Lung microvascular endothelial cell (primary cell): ENCODE measurements at regions not wholly inside any gene's neighbourhood (a gene's known extent, or its start where the extent isn't known, plus 50 kb on each side); places are given as distances from the start of the nearest gene placed in this dataset.
"Not testable (repeated sequence)": the region's sequence is repeated elsewhere in the genome, so short reads cannot be mapped to it uniquely, and the experiment has no call there.

Experiments
- DNase-seq, 2 donors: peaks; one replicate each; pipeline versions ENCODE4 v3.0.0 to v3.0.0-alpha.2; 2010; ENCODE audit warnings: low read depth in 2 of 2

DNA sequence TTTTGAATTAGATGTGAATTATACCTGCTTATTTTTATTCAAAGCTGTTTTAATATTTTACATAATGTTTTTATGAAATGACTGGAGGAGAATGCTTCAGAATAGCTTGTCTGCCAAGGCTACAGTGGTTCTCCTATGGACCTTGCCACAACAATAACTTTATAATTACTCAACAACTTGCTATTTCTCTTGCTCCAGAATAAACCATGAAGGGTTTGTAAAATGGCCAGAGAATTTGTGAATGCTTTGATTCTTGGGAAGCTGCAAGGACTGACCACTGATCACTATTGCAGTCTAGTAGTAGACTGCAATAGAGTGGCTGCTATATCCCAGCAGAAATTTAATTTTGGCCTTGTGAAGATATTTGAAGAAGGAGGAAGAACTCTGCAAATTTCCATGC is 199.7 kb downstream of the FAT3 start:
- no peak for DNase-seq

DNA sequence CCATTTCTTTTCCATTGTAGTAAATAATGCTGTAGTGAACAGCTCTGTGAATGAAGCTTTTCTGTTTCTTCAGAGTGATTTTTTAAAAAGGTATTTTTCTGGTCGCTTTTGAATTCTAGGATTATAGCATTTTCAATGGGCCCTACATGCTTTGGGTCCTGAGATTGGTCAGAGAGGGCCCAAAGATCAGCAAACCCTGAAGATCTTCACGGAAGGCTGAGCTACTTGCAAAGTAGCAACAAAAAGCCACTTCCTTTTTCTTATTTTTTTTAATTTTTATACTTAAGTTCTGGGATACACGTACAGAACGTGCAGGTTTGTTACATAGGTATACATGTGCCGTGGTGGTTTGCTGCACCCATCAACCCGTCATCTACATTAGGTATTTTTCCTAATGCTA is 200.5 kb downstream of the FAT3 start:
- DNase-seq, result no peak

DNA sequence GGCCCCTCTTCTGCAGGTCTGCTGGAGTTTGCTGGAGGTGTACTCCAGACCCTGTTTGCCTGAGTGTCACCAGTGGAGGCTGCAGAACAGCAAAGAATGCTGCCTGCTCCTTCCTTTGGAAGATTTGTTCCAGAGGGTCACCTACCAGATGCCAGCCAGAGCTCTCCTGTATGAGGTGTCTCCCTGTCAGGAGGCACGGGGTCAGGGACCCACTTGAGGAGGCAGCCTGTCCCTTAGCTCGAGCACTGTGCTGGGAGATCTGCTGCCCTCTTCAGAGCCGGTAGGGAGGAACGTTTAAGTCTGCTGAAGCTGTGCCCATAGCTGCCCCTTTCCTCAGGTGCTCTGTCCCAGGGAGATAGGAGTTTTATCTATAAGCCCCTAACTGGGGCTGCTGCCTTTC is 207.9 kb downstream of the FAT3 start:
- DNase-seq, result no peak

GRCh38 chr11:92436034-92436920 is 211.7 kb downstream of the FAT3 start:
- no peak for DNase-seq

DNA sequence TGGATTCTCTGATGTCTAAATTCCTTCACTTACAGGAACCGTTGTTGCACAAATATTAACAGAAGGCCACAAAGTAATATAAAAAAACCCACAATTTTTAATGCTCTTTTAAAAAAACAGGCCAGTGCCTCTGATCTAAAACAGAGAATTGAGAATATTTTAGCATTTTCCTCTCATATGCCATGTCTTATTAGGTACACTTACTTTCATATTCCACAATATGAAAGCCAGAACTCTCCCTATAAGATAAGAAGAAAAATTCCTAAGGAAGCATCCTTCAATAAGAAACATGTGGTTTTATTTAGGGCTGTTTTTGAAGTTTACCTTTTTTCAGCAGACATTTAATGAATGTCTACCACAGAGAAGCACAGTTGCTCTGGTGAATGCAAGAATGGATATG is 214.5 kb downstream of the FAT3 start:
- no peak for DNase-seq

DNA sequence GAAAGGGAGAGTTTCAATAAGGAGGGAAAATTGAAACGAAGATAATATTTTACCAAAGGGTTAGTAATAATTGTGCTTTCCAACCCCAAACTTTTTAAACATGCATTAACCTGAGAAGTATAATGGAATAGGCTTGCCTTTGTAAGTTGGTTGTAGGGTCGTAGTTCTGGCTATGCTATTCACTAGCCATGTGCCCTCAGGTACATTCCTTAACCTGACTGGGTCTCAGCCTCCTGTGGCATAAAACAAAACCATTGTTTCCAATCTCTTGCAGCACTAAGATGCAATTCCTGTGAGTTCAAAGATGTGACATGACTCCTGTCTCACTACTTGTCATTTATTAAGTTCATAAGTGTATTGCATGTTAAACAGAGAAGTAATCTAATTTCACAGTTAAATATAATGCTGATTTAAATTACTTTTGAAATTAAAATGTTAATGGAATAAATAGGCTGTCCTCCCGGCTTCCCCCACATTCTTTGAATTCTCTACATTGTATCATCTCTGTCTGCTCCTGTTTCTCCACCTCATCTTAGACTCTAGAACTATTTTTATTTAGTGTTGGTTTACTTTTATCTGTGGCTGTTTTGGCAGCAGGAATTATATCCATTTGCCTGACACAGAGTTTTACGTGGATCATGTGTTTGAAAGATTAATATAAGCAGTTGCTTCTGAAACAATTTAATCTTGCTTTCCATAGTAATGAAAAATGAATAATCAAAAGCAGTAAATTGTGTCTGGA is 216.3 kb downstream of the FAT3 start:
- DNase-seq, result no peak

DNA sequence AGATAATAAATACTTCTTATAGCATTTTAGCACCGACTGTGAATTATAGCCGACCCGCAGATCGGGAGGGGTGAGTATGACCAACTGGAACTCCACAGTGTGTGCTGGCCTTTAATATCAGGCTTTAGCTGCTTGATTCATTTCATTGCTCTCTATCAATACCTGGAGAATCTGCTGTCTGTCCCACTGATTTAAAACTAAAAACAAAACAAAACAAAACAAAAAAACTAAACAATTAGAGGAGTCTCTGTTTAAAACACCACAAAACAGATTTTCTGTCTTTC is 216.8 kb downstream of the FAT3 start:
- no peak for DNase-seq

DNA sequence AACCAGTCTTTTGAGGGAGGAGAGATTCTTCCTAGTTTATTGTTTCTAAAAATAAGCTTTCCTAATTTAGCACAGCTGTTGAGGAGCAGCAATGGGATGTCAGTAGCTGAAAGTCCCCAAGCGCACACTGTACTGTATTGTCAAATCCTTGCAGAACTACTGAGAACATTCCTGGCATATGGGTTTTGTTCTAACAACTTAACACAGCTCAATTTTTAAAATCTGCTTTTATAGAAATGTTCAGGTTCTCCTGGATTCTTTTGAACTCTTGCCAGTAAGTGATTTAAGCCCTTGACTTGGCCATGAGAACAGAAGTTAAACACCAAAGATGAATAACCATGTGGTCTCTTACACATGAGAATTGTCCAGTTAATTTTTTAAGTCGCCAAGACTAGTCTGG is 218.6 kb downstream of the FAT3 start:
- DNase-seq, result no peak

DNA sequence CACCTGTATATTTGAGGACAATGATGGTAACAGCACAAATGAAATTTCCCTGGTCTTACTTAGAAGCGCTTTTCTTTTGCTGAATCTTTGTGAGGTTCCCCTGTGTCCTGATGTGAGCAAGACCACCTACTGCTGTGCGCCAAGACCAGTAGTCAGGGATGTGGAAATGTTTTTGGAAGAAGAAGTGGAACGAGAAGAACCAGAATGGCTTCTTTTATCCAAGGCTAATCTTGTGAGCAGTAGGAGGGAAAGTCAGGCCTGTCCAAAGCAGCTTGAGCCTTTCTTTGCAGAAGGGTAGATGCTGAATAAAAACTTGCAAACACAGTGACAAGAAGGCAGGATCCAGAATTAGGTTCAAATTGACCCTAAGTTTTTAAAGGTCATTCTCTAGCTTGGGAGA is 223.0 kb downstream of the FAT3 start:
- no peak for DNase-seq

GRCh38 chr11:92449222-92449621 is 224.6 kb downstream of the FAT3 start:
- no peak for DNase-seq

DNA sequence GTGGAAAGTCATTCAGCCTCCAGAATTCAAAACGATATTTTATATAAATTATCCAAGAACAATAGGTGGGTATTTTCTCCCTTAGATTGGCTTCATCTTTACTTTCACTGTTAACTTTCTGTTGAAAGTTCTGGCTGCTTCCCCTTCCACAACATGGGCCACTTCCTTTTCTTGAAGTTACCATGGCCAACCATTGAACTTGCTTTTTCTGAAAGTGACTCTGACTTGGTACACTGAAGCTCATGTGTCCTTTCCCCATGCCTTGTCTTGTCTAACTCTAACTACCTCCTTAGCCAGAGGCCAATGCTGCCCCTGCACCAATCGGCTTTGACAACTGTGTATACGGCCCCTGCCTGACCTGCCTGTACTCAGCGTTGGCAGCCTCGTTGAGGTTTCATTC is 225.2 kb downstream of the FAT3 start:
- no peak for DNase-seq

GRCh38 chr11:92451063-92451462 is 226.4 kb downstream of the FAT3 start:
- DNase-seq, result no peak

DNA sequence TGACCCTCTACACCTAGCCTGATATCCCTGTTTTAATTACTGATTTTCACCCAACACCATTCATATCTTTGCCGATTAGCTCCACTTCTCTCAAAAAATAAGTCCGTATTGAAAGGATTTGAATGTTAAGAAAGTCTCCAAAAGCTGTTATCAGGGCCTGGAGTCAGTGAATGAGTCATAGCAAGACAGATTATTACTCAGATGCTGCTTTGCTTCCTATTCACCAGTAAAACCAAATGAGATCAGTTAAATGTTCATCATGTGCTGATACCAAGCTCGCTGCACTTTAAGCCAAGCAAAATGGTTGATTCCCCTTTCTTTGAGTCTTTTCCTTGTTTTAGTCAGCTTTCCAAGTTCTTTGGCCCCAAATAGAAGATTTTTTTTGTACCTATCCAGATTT is 228.4 kb downstream of the FAT3 start:
- no peak for DNase-seq

GRCh38 chr11:92455210-92455790 is 230.7 kb downstream of the FAT3 start:
- no peak for DNase-seq

GRCh38 chr11:92457250-92457649 is 232.6 kb downstream of the FAT3 start:
- DNase-seq, result no peak

DNA sequence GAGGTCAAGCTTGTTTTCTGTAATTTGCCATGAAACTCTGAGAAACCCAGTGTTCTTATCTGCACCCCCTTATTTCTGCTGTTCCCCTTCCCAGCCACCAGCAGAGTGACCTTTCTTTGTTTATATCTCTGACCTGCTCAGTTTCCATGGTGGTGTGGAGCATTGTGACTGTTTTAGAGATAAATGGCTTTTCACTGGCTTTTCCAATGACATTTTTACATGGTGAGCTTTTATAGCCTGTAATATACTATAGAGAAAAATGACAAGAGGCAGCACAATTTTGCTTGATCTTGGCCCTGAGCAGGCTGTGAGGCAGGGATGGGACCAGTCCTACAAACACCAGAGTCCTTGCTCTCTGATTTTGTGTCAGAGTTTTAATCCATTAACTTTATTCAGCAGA is 233.9 kb downstream of the FAT3 start:
- no peak for DNase-seq

DNA sequence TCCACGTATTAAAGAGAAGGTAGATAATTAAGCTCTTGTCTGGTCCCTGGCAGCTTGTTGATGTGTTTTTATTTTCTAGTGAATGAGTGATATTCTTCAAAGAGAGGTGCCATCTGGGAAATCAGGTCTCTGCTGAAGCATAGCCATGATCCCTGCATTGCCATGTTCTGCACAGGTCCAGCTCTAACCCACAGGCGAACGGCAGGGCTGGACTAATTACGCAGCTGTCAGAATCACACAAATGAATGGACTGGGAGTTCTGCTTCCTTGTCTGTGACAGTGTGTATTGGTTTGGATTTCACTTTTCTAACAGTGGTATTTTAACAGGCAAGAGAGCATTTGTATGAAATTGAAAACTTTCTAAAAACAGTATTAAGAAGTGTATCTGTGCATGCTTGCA is 235.6 kb downstream of the FAT3 start:
- DNase-seq, result no peak

DNA sequence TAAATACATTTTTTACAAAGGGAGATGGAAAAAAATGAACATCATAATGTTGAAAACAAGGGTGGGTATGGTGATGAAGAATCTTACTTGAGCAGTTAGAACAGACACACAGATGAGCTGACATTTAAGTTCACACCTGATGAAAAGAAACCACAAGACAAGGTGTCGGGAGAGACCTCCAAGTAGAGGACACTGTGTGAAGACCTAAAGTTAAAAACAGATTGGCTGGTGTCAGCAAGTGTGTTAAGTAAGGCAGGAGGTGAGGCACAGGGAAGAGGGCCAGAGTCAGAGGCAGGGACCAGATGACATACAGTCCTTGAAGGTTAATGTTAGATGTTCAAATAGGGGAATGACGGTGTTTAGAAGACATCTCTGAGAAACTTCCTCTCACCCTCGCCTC is 236.8 kb downstream of the FAT3 start:
- DNase-seq, result no peak

- DNase-seq, result no peak
Observed at GRCh38 chr11:92462821-92463220, 238.2 kb downstream of the FAT3 start.

- DNase-seq, result no peak
Observed at GRCh38 chr11:92464822-92465221, 240.2 kb downstream of the FAT3 start.

DNA sequence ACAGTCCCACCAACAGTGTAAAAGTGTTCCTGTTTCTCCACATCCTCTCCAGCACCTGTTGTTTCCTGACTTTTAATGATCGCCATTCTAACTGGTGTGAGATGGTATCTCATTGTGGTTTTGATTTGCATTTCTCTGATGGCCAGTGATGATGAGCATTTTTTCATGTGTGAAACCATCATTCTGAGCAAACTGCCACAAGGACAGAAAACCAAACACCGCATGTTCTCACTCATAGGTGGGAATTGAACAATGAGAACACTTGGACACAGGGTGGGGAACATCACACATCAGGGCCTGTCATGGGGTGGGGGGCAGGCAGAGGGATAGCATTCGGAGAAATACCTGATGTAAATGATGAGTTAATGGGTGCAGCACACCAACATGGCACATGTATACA is 240.8 kb downstream of the FAT3 start:
- DNase-seq, result not testable (repeated sequence)

GRCh38 chr11:92473736-92474135 is 249.1 kb downstream of the FAT3 start:
- DNase-seq, result no peak

DNA sequence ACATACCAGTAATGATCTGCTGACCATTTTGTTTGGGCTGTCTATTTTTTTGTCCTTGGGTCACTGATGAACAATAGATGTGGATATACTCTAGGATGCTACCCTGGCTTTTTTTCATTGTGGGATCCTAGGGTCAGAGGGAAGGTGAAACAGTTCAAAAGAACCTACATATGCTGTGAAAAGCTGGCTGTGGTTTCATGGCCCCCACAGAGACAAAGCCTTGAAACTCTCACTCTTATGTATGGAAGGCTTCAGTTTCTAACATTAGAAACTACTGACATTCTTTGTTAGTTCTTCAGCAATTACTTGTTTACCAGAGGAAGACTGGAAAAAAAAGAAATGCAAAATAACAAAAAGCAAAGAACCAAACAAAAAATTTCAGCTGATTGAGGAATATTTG is 250.7 kb downstream of the FAT3 start:
- DNase-seq, result no peak
